Bronchial epithelial cell (primary cell): ENCODE measurements at regions not wholly inside any gene's neighbourhood (a gene's known extent, or its start where the extent isn't known, plus 50 kb on each side); places are given as distances from the start of the nearest gene placed in this dataset.

ENCODE experiments used
- DNase-seq: peaks from one replicate; pipeline ENCODE4 v3.0.0-alpha.2; 2010; ENCODE audit warnings: low read depth
- FAIRE-seq: peaks from 2 replicates; lab custom pipeline; 2011; peaks lifted over from hg19 to GRCh38; lab: Jason Lieb, UNC
- H3K27me3 ChIP-seq: 2 replicates; pipeline ENCODE4 v1.5.1; 2011; ENCODE audit warnings: low read length; ENCODE audit not compliant: control insufficient read depth, insufficient read depth
- H3K36me3 ChIP-seq: 2 replicates; pipeline ENCODE4 v1.5.1; 2011; ENCODE audit warnings: low read length; ENCODE audit not compliant: control insufficient read depth, insufficient read depth
- H3K4me3 ChIP-seq: 2 replicates; pipeline ENCODE4 v1.5.1; 2011; ENCODE audit warnings: mild to moderate bottlenecking, low read depth, low read length, control low read depth
- CTCF ChIP-seq: IDR thresholded peaks from 2 replicates; pipeline ENCODE4 v1.5.1; 2011; ENCODE audit warnings: mild to moderate bottlenecking, moderate library complexity, low read length, control low read depth, inconsistent platforms; ENCODE audit not compliant: insufficient read depth, severe bottlenecking

GRCh38 chr12:40156021-40156764, 50.3 kb upstream of the SLC2A13 start:
- no peak for TF ChIP-seq CTCF
- Histone ChIP-seq H3K4me3 (no peak overlapping the region), H3K36me3 (no peaks in the 10 kb centered on the region), H3K27me3 (no peaks in the 10 kb centered on the region)
- DNase-seq (no peak), FAIRE-seq (no peak)
